ENCODE measurements at regions not wholly inside any gene's neighbourhood (a gene's known extent, or its start where the extent isn't known, plus 50 kb on each side); places are given as distances from the start of the nearest gene placed in this dataset.

DNA sequence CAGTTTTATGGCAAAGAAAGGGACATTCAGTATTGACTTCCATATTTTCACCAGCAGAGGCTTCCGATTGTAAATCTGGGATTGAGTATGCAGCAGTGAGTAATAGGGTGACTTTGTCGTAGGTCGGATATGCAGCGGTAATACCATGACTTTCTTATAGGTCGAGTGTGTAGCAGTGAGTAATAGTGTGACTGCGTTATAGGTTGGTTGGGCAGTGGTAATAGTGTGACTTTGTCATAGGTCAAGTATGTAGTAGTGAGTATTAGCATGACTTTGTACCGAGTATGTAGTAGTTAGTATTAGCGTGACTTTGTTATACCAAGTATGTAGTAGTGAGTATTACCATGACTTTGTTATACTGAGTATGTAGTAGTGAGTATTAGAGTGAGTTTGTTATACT lies 268.2 kb upstream of the ADARB2 start:
- no peak for TF ChIP-seq POLR2A (IDR thresholded peaks at IDR 0.05; ENCODE audit: low read depth, low read length)
- TF ChIP-seq POLR2AphosphoS5 (IDR thresholded peaks at IDR 0.05; ENCODE audit: low read depth, low read length), result no peak
- no peak for TF ChIP-seq TAF1 (IDR thresholded peaks at IDR 0.05; ENCODE audit: borderline replicate concordance, low read depth, low read length)

Measured in GM12892 (cell line).